ENCODE measurements at regions not wholly inside any gene's neighbourhood (a gene's known extent, or its start where the extent isn't known, plus 50 kb on each side); places are given as distances from the start of the nearest gene placed in this dataset.

GRCh38 chr7:30222515-30223215 is 61.7 kb upstream of the ZNRF2 start:
- no peaks in the 10 kb centered on the region for H3K36me3 ChIP-seq (replicated peaks in 1 of 2)
- intact Hi-C loops (cut with DNase I) = no loop called here
- DNase-seq = no peak
- no peak overlapping the region for H3K27ac ChIP-seq
- no peaks in the 10 kb centered on the region for H3K27me3 ChIP-seq
- no peaks in the 10 kb centered on the region for H3K9me3 ChIP-seq (replicated peaks in 1 of 3)
- no peak for TF ChIP-seq CTCF (IDR thresholded peaks at IDR 0.05)
- no peak for TF ChIP-seq POLR2A (IDR thresholded peaks at IDR 0.05)
- H3K4me3 ChIP-seq = no peak overlapping the region
- H3K4me1 ChIP-seq (replicated peaks in 1 of 2) = peaks cover 0 to 20% of the 10 kb centered on the region in 2 donors
- 82 to 89% (median 86%) methylated on average over 6 to 8 of the region's 8 CpGs for WGBS, 4 donors

GRCh38 chr7:30223896-30224295 is 60.5 kb upstream of the ZNRF2 start:
- H3K4me1 ChIP-seq (replicated peaks in 1 of 2) = peaks cover 0 to 20% of the 10 kb centered on the region in 2 donors
- H3K36me3 ChIP-seq (replicated peaks in 1 of 2) = no peaks in the 10 kb centered on the region
- no peaks in the 10 kb centered on the region for H3K27me3 ChIP-seq
- intact Hi-C loops (cut with DNase I) = no loop called here
- H3K4me3 ChIP-seq = no peak overlapping the region
- H3K27ac ChIP-seq = no peak overlapping the region
- H3K9me3 ChIP-seq (replicated peaks in 1 of 3) = no peaks in the 10 kb centered on the region
- no peak for TF ChIP-seq POLR2A (IDR thresholded peaks at IDR 0.05)
- TF ChIP-seq CTCF (IDR thresholded peaks at IDR 0.05) = no peak
- no peak for DNase-seq
- WGBS, 4 donors = 83 to 90% (median 88%) methylated on average over 2 of the region's 2 CpGs

- peaks cover 0 to 20% of the 10 kb centered on the region in 2 donors for H3K4me1 ChIP-seq (replicated peaks in 1 of 2)
- no peak overlapping the region for H3K4me3 ChIP-seq
- H3K27ac ChIP-seq = peak overlapping the region in 1 of 5 donors; percentile 12
- no peaks in the 10 kb centered on the region for H3K36me3 ChIP-seq (replicated peaks in 1 of 2)
- no peaks in the 10 kb centered on the region for H3K9me3 ChIP-seq (replicated peaks in 1 of 3)
- no peaks in the 10 kb centered on the region for H3K27me3 ChIP-seq
- peak in 4 of 7 donors; percentile 12 to 26 (median 18) for DNase-seq
- no peak for TF ChIP-seq CTCF (IDR thresholded peaks at IDR 0.05)
- no peak for TF ChIP-seq POLR2A (IDR thresholded peaks at IDR 0.05)
- intact Hi-C loops (cut with DNase I) = no loop called here
- 69 to 85% (median 74%) methylated on average over 2 to 3 of the region's 3 CpGs for WGBS, 4 donors
These were observed 59.8 kb upstream of the ZNRF2 start for GRCh38 chr7:30224511-30225062.

- DNase-seq = peak; percentile 26 to 82 (median 64)
- Histone ChIP-seq H3K4me3 (no peak overlapping the region), H3K4me1 (replicated peaks in 1 of 2) (peaks cover 0 to 20% of the 10 kb centered on the region in 2 donors), H3K36me3 (replicated peaks in 1 of 2) (no peaks in the 10 kb centered on the region), H3K27me3 (no peaks in the 10 kb centered on the region), H3K9me3 (replicated peaks in 1 of 3) (no peaks in the 10 kb centered on the region), H3K27ac (peak overlapping the region in 3 of 5 donors; percentile 12 to 69 (median 53))
- 48 to 68% (median 57%) methylated on average over 7 of the region's 7 CpGs for WGBS, 4 donors
- intact Hi-C loops (cut with DNase I) = no loop called here
- no peak for TF ChIP-seq CTCF (IDR thresholded peaks at IDR 0.05)
- no peak for TF ChIP-seq POLR2A (IDR thresholded peaks at IDR 0.05)
These were observed 58.4 kb upstream of the ZNRF2 start for GRCh38 chr7:30225863-30226613.
